Smooth muscle cell (in vitro differentiated cells): ENCODE measurements at regions not wholly inside any gene's neighbourhood (a gene's known extent, or its start where the extent isn't known, plus 50 kb on each side); places are given as distances from the start of the nearest gene placed in this dataset.
"Not testable (repeated sequence)": the region's sequence is repeated elsewhere in the genome, so short reads cannot be mapped to it uniquely, and the experiment has no call there.

Experiments
- DNase-seq: peaks from one replicate; lab custom pipeline; 2025; ENCODE audit not compliant: unreplicated experiment; lab: John Stamatoyannopoulos, UW
- H2AFZ ChIP-seq: fragments of 200-600 bp; sonication (generic); 2 replicates; pipeline ENCODE4 v1.6.0; 2016; ENCODE audit warnings: antibody characterized with exemption, low read depth, mild to moderate bottlenecking
- H3F3A ChIP-seq: fragments of 200-600 bp; sonication (generic); 2 replicates; pipeline ENCODE4 v1.6.0; 2017; ENCODE audit warnings: antibody characterized with exemption, low read depth
- H3K27ac ChIP-seq: fragments of 200-600 bp; sonication (generic); 2 replicates; pipeline ENCODE4 v1.5.1; 2016; ENCODE audit warnings: low read depth, mild to moderate bottlenecking
- H3K27me3 ChIP-seq: fragments of 200-600 bp; sonication (generic); 2 replicates; pipeline ENCODE4 v1.6.1; 2016; ENCODE audit warnings: low read depth, mild to moderate bottlenecking
- H3K36me3 ChIP-seq: fragments of 200-600 bp; sonication (generic); 2 replicates; pipeline ENCODE4 v1.5.1; 2016; ENCODE audit warnings: low read depth
- H3K4me1 ChIP-seq: fragments of 200-600 bp; sonication (generic); 2 replicates; pipeline ENCODE4 v1.5.1; 2016; ENCODE audit warnings: low read depth
- H3K4me2 ChIP-seq: fragments of 200-600 bp; sonication (generic); 2 replicates; pipeline ENCODE4 v1.6.0; 2016; ENCODE audit warnings: mild to moderate bottlenecking
- H3K4me3 ChIP-seq: fragments of 200-600 bp; sonication (generic); 2 replicates; pipeline ENCODE4 v1.5.1; 2016; ENCODE audit warnings: mild to moderate bottlenecking
- H3K79me2 ChIP-seq: fragments of 200-600 bp; sonication (generic); 2 replicates; pipeline ENCODE4 v1.6.0; 2016; ENCODE audit warnings: low read depth, mild to moderate bottlenecking
- H3K9ac ChIP-seq: fragments of 200-600 bp; sonication (generic); 2 replicates; pipeline ENCODE4 v1.6.0; 2016; ENCODE audit warnings: low read depth
- H3K9me3 ChIP-seq: fragments of 200-600 bp; sonication (generic); replicated peaks from 2 replicates; pipeline ENCODE4 v1.5.1; 2016; ENCODE audit warnings: low read depth
- H4K20me1 ChIP-seq: fragments of 200-600 bp; sonication (generic); 2 replicates; pipeline ENCODE4 v1.6.0; 2016; ENCODE audit warnings: low read depth
- CTCF ChIP-seq: fragments of 200-600 bp; sonication (generic); IDR thresholded peaks from 2 replicates; pipeline ENCODE4 v1.5.1; 2017; ENCODE audit warnings: borderline replicate concordance, mild to moderate bottlenecking, antibody characterized with exemption; ENCODE audit not compliant: insufficient read depth, poor library complexity, severe bottlenecking
- WGBS: methylation state at CpG from one replicate; pipeline ENCODE4 v1.1.7; 2016; ENCODE audit warnings: low lambda C conversion rate; 5-methylcytosine and 5-hydroxymethylcytosine counted together

GRCh38 chr3:21195203-21195602, 555.8 kb downstream of the ZNF385D start:
- TF ChIP-seq CTCF: no peak
- Histone ChIP-seq H3K27me3 (no peaks in the 10 kb centered on the region), H3K9me3 (no peaks in the 10 kb centered on the region), H3K79me2 (no peaks in the 10 kb centered on the region), H3K27ac (no peak overlapping the region), H4K20me1 (no peaks in the 10 kb centered on the region), H3K4me1 (no peaks in the 10 kb centered on the region), H2AFZ (no peak overlapping the region), H3K36me3 (no peaks in the 10 kb centered on the region), H3K9ac (no peak overlapping the region), H3F3A (no peaks in the 10 kb centered on the region), H3K4me3 (no peak overlapping the region), H3K4me2 (no peak overlapping the region)
- DNase-seq: no peak
- WGBS: 98% methylated on average over 2 of the region's 2 CpGs

- not testable (repeated sequence) for H3K27ac ChIP-seq, H4K20me1 ChIP-seq, H3K4me3 ChIP-seq, H2AFZ ChIP-seq, DNase-seq, H3K4me1 ChIP-seq, H3K36me3 ChIP-seq, H3K79me2 ChIP-seq, H3K9me3 ChIP-seq, H3F3A ChIP-seq, H3K4me2 ChIP-seq, H3K27me3 ChIP-seq, H3K9ac ChIP-seq
- WGBS: 69% methylated on average over 2 of the region's 2 CpGs
Measured at GRCh38 chr3:21194036-21194435, 557.0 kb downstream of the ZNF385D start.

- H3K27ac ChIP-seq: no peak overlapping the region
- DNase-seq: no peak
- H3K9me3 ChIP-seq: peaks cover 3% of the 10 kb centered on the region
- no peaks in the 10 kb centered on the region for H3K27me3 ChIP-seq
- H3F3A ChIP-seq: no peaks in the 10 kb centered on the region
- H3K9ac ChIP-seq: no peak overlapping the region
- no peak overlapping the region for H3K4me3 ChIP-seq
- H4K20me1 ChIP-seq: no peaks in the 10 kb centered on the region
- no peak for TF ChIP-seq CTCF
- H3K79me2 ChIP-seq: no peaks in the 10 kb centered on the region
- no peaks in the 10 kb centered on the region for H3K4me1 ChIP-seq
- no peak overlapping the region for H3K4me2 ChIP-seq
- no peak overlapping the region for H2AFZ ChIP-seq
- no peaks in the 10 kb centered on the region for H3K36me3 ChIP-seq
Measured at GRCh38 chr3:21188459-21188858, 562.6 kb downstream of the ZNF385D start.

GRCh38 chr3:21185816-21186314, 565.1 kb downstream of the ZNF385D start:
- H3K27ac ChIP-seq: no peak overlapping the region
- no peaks in the 10 kb centered on the region for H3K4me1 ChIP-seq
- no peaks in the 10 kb centered on the region for H3K79me2 ChIP-seq
- H3K4me2 ChIP-seq: no peak overlapping the region
- no peak for DNase-seq
- WGBS: 90% methylated on average over 6 of the region's 6 CpGs
- no peaks in the 10 kb centered on the region for H3F3A ChIP-seq
- H4K20me1 ChIP-seq: no peaks in the 10 kb centered on the region
- H3K4me3 ChIP-seq: no peak overlapping the region
- H2AFZ ChIP-seq: no peak overlapping the region
- H3K36me3 ChIP-seq: no peaks in the 10 kb centered on the region
- H3K27me3 ChIP-seq: no peaks in the 10 kb centered on the region
- no peak for TF ChIP-seq CTCF
- H3K9me3 ChIP-seq: peaks cover 3% of the 10 kb centered on the region
- H3K9ac ChIP-seq: no peak overlapping the region
